OCI-LY1 (cell line): ENCODE measurements at regions not wholly inside any gene's neighbourhood (a gene's known extent, or its start where the extent isn't known, plus 50 kb on each side); places are given as distances from the start of the nearest gene placed in this dataset.
"Not testable (repeated sequence)": the region's sequence is repeated elsewhere in the genome, so short reads cannot be mapped to it uniquely, and the experiment has no call there.

ENCODE experiments used
- CTCF ChIP-seq: fragments of 200-600 bp; sonication (generic), shearing (Covaris generic); IDR thresholded peaks from 2 replicates; pipeline ENCODE4 v1.5.1; 2017; ENCODE audit warnings: mild to moderate bottlenecking, antibody characterized with exemption, low read length, moderate library complexity, mixed read lengths
- EZH2 ChIP-seq: fragments of 200-600 bp; sonication (generic), shearing (Covaris generic); IDR thresholded peaks from 2 replicates; pipeline ENCODE4 v1.8.0; 2017; ENCODE audit warnings: borderline replicate concordance, mixed run types, mild to moderate bottlenecking, antibody characterized with exemption, low read length, moderate library complexity, mixed read lengths

GRCh38 chr10:46718014-46718413, 139.1 kb downstream of the SYT15 start:
- not testable (repeated sequence) for TF ChIP-seq CTCF, EZH2
